ENCODE measurements at regions not wholly inside any gene's neighbourhood (a gene's known extent, or its start where the extent isn't known, plus 50 kb on each side); places are given as distances from the start of the nearest gene placed in this dataset.

DNA sequence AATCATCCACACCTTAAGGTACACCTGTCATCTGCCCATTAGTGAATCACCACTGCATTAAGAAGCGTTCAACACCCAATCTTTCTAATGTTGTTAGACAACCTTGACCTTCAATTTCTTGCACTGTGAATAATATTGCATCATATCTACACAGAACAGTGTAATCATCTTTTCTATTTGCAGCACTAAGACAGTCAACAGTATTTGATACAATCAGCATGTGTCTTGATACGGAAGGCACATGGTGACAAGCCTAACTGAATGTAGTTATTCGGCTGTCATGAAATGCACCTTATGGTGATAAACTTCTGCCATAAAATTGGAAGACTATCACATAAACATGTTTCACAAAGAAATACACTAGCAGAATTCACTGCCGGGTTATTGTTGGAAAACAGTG lies 253.9 kb upstream of the THRB start:
- DNase-seq (ENCODE audit: low read depth), result no peak
- TF ChIP-seq, protein P1, sequence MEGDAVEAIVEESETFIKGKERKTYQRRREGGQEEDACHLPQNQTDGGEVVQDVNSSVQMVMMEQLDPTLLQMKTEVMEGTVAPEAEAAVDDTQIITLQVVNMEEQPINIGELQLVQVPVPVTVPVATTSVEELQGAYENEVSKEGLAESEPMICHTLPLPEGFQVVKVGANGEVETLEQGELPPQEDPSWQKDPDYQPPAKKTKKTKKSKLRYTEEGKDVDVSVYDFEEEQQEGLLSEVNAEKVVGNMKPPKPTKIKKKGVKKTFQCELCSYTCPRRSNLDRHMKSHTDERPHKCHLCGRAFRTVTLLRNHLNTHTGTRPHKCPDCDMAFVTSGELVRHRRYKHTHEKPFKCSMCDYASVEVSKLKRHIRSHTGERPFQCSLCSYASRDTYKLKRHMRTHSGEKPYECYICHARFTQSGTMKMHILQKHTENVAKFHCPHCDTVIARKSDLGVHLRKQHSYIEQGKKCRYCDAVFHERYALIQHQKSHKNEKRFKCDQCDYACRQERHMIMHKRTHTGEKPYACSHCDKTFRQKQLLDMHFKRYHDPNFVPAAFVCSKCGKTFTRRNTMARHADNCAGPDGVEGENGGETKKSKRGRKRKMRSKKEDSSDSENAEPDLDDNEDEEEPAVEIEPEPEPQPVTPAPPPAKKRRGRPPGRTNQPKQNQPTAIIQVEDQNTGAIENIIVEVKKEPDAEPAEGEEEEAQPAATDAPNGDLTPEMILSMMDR (IDR thresholded peaks at IDR 0.05; ENCODE audit: insufficient read depth, low read length, poor library complexity, severe bottlenecking), result no peak
- Histone ChIP-seq H3K27me3 (ENCODE audit: control insufficient read depth, insufficient read depth, low read length) (no peaks in the 10 kb centered on the region), H3K36me3 (ENCODE audit: control insufficient read depth, insufficient read depth, low read length) (no peaks in the 10 kb centered on the region), H3K4me3 (ENCODE audit: low read depth, low read length) (no peak overlapping the region)

DNA sequence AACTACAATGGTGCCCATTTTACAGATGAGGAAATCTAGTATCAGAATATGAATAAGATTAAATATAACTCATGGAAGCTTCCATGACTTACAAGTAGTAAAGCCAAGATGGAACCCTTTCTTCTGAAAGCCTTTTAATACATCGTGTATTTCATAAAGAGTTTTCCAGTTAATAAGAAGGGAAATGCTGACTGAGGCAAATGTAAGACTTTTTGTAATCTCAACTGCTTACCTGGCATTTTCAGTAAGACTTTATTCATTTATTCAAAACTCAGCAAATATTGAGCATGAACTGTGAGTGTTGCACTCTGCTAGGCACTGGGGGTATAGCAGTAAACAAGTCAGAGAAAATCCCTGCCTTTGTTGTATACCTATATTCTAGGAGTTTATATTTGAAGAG lies 256.4 kb upstream of the THRB start:
- H3K4me3 ChIP-seq (ENCODE audit: low read depth, low read length), result no peak overlapping the region
- no peaks in the 10 kb centered on the region for H3K36me3 ChIP-seq (ENCODE audit: control insufficient read depth, insufficient read depth, low read length)
- TF ChIP-seq, protein P1 (IDR thresholded peaks at IDR 0.05; ENCODE audit: insufficient read depth, low read length, poor library complexity, severe bottlenecking), result no peak
- no peaks in the 10 kb centered on the region for H3K27me3 ChIP-seq (ENCODE audit: control insufficient read depth, insufficient read depth, low read length)
- no peak for DNase-seq (ENCODE audit: low read depth)

DNA sequence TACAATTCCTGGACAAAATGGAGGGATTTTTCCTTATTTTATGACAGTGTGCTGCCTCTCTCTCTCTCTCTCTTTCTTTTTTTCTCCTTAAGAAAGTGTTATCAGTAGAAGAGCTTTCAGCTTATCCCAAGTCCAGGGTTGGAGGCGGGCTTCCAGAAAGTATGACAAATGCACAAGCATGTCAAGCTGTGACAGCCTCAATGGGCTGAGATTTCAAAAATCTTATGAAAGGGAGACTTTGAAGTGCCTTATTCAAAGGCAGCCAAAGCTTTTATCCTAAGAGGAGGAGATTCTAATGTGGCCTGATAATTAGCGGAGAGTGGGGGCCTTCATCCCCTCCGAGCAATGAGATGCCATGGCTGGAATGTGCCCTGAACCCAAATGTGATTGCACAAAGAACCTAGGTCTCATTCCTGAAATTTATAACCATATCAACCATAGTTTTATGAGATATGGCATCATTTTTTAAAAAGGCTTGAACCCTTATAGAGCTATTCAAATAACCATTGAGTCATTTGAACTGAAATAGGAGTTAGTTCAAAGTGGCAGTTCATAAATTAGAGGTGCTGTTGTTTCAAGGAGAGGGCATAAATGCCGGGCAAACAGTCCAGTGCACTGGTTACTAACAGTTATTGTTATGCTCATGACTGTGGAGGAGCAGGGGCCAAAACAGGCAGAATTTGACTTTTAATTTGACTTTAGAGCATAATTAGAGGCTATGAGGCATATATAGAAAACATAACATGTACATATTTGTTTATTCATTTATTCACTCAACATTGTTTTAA lies 261.6 kb upstream of the THRB start:
- Histone ChIP-seq H3K27me3 (ENCODE audit: control insufficient read depth, insufficient read depth, low read length) (no peaks in the 10 kb centered on the region), H3K4me3 (ENCODE audit: low read depth, low read length) (no peak overlapping the region), H3K36me3 (ENCODE audit: control insufficient read depth, insufficient read depth, low read length) (no peaks in the 10 kb centered on the region)
- TF ChIP-seq, protein P1 (IDR thresholded peaks at IDR 0.05; ENCODE audit: insufficient read depth, low read length, poor library complexity, severe bottlenecking), result no peak
- DNase-seq (ENCODE audit: low read depth), result no peak

DNA sequence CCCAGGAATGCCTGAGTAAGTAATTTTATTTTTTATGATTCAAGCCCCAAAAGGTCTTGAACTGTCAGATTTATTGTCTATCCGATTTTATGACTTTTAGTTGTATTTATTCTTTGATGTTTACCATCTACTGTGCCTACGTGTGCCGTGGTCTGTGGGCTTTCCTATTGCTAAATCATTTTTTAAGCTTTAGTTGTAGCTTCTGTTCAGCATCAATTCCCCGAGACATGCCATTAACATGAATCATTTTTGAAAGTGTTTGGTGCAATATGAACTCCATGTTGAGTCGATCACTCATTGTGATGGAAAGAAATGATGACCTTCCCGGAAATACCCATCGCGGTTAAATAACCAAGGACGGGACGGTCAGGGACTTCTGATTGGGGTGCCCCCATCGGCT lies 268.7 kb upstream of the THRB start:
- Histone ChIP-seq H3K27me3 (ENCODE audit: control insufficient read depth, insufficient read depth, low read length) (no peaks in the 10 kb centered on the region), H3K36me3 (ENCODE audit: control insufficient read depth, insufficient read depth, low read length) (no peaks in the 10 kb centered on the region), H3K4me3 (ENCODE audit: low read depth, low read length) (no peak overlapping the region)
- TF ChIP-seq, protein P1 (IDR thresholded peaks at IDR 0.05; ENCODE audit: insufficient read depth, low read length, poor library complexity, severe bottlenecking), result no peak
- peak; percentile 12 for DNase-seq (ENCODE audit: low read depth)

DNA sequence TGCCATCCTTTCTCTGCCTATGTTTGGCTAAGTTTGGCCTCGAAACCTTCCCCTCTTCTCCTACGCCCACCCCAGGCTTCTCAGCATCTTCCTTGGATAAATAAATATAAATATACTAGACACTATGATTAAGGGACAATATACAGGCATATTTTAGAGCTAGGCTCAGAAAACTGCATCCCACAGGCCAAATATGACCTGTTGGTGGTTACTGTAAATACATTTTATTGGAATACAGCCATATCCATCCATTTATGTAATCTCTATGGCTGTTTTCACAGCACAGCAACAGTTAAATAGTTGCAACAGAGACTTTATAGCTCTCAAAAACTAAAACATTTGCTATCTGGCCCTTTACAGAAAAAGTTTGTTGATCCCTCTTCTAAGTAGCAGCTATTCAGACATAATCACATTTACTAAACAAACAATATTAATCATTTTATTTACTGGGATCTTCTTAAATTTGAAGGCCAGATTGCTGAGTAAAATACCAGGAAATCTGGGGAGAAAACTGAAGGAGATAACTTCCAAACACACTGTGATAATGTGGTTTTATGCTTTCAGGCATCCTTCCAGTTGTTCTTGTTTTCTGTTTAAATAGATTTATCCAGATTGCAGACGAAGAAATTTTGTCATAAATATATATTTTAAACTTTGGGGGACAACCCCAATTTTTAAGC lies 269.7 kb upstream of the THRB start:
- Histone ChIP-seq H3K27me3 (ENCODE audit: control insufficient read depth, insufficient read depth, low read length) (no peaks in the 10 kb centered on the region), H3K4me3 (ENCODE audit: low read depth, low read length) (no peak overlapping the region), H3K36me3 (ENCODE audit: control insufficient read depth, insufficient read depth, low read length) (no peaks in the 10 kb centered on the region)
- TF ChIP-seq, protein P1 (IDR thresholded peaks at IDR 0.05; ENCODE audit: insufficient read depth, low read length, poor library complexity, severe bottlenecking), result no peak
- no peak for DNase-seq (ENCODE audit: low read depth)
